ENCODE measurements at regions not wholly inside any gene's neighbourhood (a gene's known extent, or its start where the extent isn't known, plus 50 kb on each side); places are given as distances from the start of the nearest gene placed in this dataset.
"Not testable (repeated sequence)": the region's sequence is repeated elsewhere in the genome, so short reads cannot be mapped to it uniquely, and the experiment has no call there.

DNA sequence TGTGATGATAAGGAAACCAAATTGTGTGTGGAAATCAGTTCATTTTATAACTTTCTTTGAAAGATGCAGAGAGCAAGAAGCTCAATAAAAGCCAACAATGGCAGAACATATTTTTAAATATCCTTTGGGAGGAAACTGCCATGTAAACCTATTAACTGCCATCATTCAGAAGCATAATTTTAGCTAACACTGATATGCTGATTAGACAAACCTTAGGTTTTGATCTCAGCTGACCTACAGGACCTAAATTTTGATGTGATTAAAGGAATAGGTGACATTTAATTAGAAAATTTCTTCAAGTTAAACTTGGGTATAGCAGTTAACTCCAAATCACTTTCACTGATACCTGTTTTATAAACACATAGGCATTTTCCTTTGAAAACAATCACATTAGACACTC is 187.1 kb downstream of the TFAP2B start:
- no peak for DNase-seq
- no peak overlapping the region for H3K27ac ChIP-seq
- H3K4me1 ChIP-seq, result no peaks in the 10 kb centered on the region
- TF ChIP-seq, protein P1, sequence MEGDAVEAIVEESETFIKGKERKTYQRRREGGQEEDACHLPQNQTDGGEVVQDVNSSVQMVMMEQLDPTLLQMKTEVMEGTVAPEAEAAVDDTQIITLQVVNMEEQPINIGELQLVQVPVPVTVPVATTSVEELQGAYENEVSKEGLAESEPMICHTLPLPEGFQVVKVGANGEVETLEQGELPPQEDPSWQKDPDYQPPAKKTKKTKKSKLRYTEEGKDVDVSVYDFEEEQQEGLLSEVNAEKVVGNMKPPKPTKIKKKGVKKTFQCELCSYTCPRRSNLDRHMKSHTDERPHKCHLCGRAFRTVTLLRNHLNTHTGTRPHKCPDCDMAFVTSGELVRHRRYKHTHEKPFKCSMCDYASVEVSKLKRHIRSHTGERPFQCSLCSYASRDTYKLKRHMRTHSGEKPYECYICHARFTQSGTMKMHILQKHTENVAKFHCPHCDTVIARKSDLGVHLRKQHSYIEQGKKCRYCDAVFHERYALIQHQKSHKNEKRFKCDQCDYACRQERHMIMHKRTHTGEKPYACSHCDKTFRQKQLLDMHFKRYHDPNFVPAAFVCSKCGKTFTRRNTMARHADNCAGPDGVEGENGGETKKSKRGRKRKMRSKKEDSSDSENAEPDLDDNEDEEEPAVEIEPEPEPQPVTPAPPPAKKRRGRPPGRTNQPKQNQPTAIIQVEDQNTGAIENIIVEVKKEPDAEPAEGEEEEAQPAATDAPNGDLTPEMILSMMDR (IDR thresholded peaks at IDR 0.05), result no peak
- H3K9me3 ChIP-seq, result peaks cover 0 to 5% of the 10 kb centered on the region in 2 donors
- H3K4me3 ChIP-seq, result no peak overlapping the region
- H3K27me3 ChIP-seq, result no peaks in the 10 kb centered on the region
- H3K36me3 ChIP-seq, result no peaks in the 10 kb centered on the region
- intact Hi-C loops (cut with DNase I), result no loop called here
- ATAC-seq, result no peak

DNA sequence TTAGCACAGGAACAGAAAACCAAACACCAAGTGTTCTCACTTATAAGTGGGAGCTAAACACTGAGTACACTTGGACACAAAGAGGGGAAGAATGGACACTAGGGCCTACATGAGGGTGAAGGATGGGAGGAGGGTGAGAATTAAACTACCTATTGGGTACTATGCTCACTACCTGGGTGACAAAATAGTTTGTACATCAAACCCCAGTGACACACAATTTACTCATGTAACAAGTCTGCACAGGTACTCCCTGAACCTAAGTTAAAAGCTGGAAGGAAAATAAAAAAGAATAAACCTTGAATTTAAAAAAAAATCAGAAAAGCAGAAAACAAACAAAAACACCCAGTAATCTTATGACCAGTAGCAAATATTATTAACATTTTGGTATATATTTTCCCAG is 188.6 kb downstream of the TFAP2B start:
- intact Hi-C loops (cut with DNase I), result no loop called here
- no peaks in the 10 kb centered on the region for H3K27me3 ChIP-seq
- ATAC-seq (no peak), DNase-seq (no peak)
- TF ChIP-seq, protein P1 (IDR thresholded peaks at IDR 0.05), result no peak
- no peaks in the 10 kb centered on the region for H3K4me1 ChIP-seq
- H3K4me3 ChIP-seq, result no peak overlapping the region
- no peak overlapping the region for H3K27ac ChIP-seq
- H3K36me3 ChIP-seq, result no peaks in the 10 kb centered on the region
- H3K9me3 ChIP-seq, result peaks cover 0 to 5% of the 10 kb centered on the region in 2 donors

DNA sequence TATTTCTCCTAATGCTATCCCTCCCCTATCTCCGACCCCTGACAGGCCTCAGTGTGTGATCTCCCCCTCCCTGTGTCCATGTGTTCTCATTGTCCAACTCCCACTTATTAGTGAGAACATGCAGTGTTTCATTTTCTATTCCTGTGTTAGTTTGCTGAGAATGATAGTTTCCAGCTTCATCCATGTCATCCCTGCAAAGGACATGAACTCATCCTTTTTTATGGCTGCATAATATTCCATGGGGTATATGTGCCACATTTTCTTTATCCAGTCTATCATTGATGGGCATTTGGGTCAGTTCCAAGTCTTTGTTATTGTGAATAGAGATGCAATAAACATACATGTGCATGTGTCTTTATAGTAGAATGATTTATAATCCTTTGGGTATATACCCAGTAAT is 190.0 kb downstream of the TFAP2B start:
- H3K4me1 ChIP-seq; H3K27me3 ChIP-seq; H3K9me3 ChIP-seq; intact Hi-C loops (cut with DNase I); ATAC-seq; H3K36me3 ChIP-seq; H3K27ac ChIP-seq; H3K4me3 ChIP-seq; DNase-seq: not testable (repeated sequence)

DNA sequence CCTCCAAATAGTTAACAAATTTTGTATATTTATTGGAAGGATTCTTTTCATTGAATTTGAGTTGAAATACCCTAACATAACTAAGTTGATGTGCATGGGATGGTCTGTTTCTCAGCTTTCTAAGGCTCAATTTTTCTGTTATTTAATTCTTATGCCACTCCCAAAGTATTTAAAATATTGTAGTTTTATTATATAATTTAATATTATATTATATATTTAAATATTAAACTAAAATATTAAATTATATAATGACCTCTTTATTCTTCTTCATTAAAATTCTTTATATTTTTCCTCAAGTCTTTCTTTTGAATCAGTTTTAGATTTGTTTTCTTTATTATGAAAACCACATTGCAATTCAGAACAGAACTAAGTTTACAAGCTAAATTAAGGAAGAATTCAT is 194.7 kb downstream of the TFAP2B start:
- no peak overlapping the region for H3K27ac ChIP-seq
- H3K4me3 ChIP-seq, result no peak overlapping the region
- intact Hi-C loops (cut with DNase I), result no loop called here
- no peaks in the 10 kb centered on the region for H3K27me3 ChIP-seq
- ATAC-seq (no peak), DNase-seq (no peak)
- H3K36me3 ChIP-seq, result no peaks in the 10 kb centered on the region
- H3K4me1 ChIP-seq, result no peaks in the 10 kb centered on the region
- peaks cover 0 to 5% of the 10 kb centered on the region in 2 donors for H3K9me3 ChIP-seq
- TF ChIP-seq, protein P1 (IDR thresholded peaks at IDR 0.05), result no peak

DNA sequence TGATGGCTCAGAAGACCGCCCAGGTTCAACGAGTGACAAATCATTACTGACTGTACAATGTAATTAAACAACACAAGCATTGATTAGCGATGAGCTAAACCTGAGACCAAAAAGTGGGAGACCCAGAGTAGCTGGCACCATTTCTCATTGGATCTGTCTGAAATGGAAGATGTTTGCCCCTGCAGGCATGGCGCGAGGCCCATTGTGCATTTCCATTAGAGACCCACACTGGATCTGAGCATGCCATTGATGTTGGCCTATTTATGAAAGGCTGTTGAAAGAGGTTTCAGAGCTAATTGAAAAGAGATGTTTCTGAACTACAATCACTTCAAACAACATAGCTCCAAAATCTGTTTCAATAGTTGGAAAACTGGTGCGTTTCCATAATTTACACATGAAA is 196.7 kb downstream of the TFAP2B start:
- H3K36me3 ChIP-seq, result no peaks in the 10 kb centered on the region
- TF ChIP-seq, protein P1 (IDR thresholded peaks at IDR 0.05), result no peak
- H3K27ac ChIP-seq, result no peak overlapping the region
- H3K27me3 ChIP-seq, result no peaks in the 10 kb centered on the region
- intact Hi-C loops (cut with DNase I), result no loop called here
- DNase-seq, result no peak
- no peak overlapping the region for H3K4me3 ChIP-seq
- no peaks in the 10 kb centered on the region for H3K4me1 ChIP-seq
- no peak for ATAC-seq
- no peaks in the 10 kb centered on the region for H3K9me3 ChIP-seq

DNA sequence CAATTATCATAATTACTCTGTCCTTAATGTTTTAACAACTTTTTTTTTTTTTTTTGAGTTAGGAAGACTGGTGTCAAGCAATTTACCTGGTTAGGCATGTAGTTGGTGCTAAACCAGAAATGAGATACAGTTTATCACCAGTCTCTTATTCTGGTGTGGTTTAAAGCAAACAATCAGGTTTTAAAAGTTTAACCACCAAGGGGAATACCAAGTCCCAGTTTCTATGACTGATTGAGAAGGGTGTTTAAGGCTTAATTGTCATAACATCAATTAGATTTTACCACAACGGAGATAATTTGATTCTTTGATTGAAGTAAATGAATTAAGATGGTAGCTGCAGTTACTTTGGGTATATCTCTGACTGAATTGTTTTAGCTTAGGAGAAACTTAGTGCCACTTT is 197.8 kb downstream of the TFAP2B start:
- no peak overlapping the region for H3K27ac ChIP-seq
- H3K27me3 ChIP-seq, result no peaks in the 10 kb centered on the region
- no peaks in the 10 kb centered on the region for H3K4me1 ChIP-seq
- no peak overlapping the region for H3K4me3 ChIP-seq
- H3K9me3 ChIP-seq, result no peaks in the 10 kb centered on the region
- H3K36me3 ChIP-seq, result no peaks in the 10 kb centered on the region
- intact Hi-C loops (cut with DNase I), result no loop called here
- TF ChIP-seq, protein P1 (IDR thresholded peaks at IDR 0.05), result no peak
- no peak for DNase-seq
- no peak for ATAC-seq

Measured in left lung (tissue), 4 donors.